Amygdala (tissue), 56 donors: ENCODE measurements at regions not wholly inside any gene's neighbourhood (a gene's known extent, or its start where the extent isn't known, plus 50 kb on each side); places are given as distances from the start of the nearest gene placed in this dataset.

Source experiments
- DNase-seq, 56 donors: peaks; one replicate each; lab custom pipeline; 2025; lab: John Stamatoyannopoulos, UW

- DNase-seq, result no peak
Observed at GRCh38 chr15:85935182-85935581, 140.5 kb upstream of the KLHL25 start.

- no peak for DNase-seq
Observed at GRCh38 chr15:85937661-85938060, 142.0 kb upstream of the AGBL1 start.

- DNase-seq, result no peak
Observed at GRCh38 chr15:85941186-85941855, 138.3 kb upstream of the AGBL1 start.

- DNase-seq, result no peak
Observed at GRCh38 chr15:85942632-85943031, 137.0 kb upstream of the AGBL1 start.

GRCh38 chr15:85943151-85943550, 136.5 kb upstream of the AGBL1 start:
- DNase-seq, result no peak

GRCh38 chr15:85943791-85944190, 135.9 kb upstream of the AGBL1 start:
- DNase-seq, result no peak

- no peak for DNase-seq
Observed at GRCh38 chr15:85947021-85947420, 132.7 kb upstream of the AGBL1 start.

- DNase-seq, result no peak
Observed at GRCh38 chr15:85947936-85948335, 131.7 kb upstream of the AGBL1 start.

GRCh38 chr15:85950101-85950500, 129.6 kb upstream of the AGBL1 start:
- no peak for DNase-seq

- DNase-seq, result no peak
Observed at GRCh38 chr15:85954586-85954985, 125.1 kb upstream of the AGBL1 start.

GRCh38 chr15:85955501-85956391, 123.9 kb upstream of the AGBL1 start:
- no peak for DNase-seq

GRCh38 chr15:85956532-85957275, 123.0 kb upstream of the AGBL1 start:
- DNase-seq, result no peak

GRCh38 chr15:85959611-85960010, 120.1 kb upstream of the AGBL1 start:
- DNase-seq, result no peak

- no peak for DNase-seq
Observed at GRCh38 chr15:85960381-85960780, 119.3 kb upstream of the AGBL1 start.

GRCh38 chr15:85961821-85962220, 117.8 kb upstream of the AGBL1 start:
- DNase-seq, result no peak

- no peak for DNase-seq
Observed at GRCh38 chr15:85963262-85963760, 116.4 kb upstream of the AGBL1 start.

- DNase-seq, result no peak
Observed at GRCh38 chr15:85964471-85964870, 115.2 kb upstream of the AGBL1 start.

GRCh38 chr15:85967553-85967952, 112.1 kb upstream of the AGBL1 start:
- DNase-seq, result no peak

GRCh38 chr15:85972805-85973540, 106.7 kb upstream of the AGBL1 start:
- no peak for DNase-seq
